ENCODE measurements at regions not wholly inside any gene's neighbourhood (a gene's known extent, or its start where the extent isn't known, plus 50 kb on each side); places are given as distances from the start of the nearest gene placed in this dataset.

DNA sequence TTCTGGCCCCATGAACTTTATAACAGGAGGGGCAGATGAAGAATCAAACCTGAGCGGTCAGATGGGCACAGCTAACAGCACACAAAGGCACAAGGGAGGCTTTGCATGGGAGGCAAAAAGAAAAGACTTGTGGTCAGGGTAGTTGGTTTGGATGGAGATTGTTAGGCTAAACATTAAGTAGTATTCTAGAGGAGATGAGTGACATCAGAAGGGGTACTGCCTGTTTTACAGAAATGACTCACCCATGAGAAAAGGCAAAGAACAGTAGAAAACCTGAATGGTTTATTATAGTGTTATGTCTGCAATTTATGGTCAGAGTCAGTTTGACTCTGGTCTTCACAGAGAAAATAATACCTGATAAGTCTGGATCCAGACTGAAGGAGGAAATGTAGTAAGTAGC is 129.8 kb upstream of the KIRREL3 start:
- ChIA-PET POLR2A (ENCODE audit: unreplicated experiment) (no interaction called here), CTCF (no interaction called here)
- Histone ChIP-seq H4K5ac (ENCODE audit: low read depth, low read length) (no peak overlapping the region), H2AK5ac (ENCODE audit: low read depth, low read length) (no peak overlapping the region), H2BK120ac (ENCODE audit: low read depth, low read length) (no peak overlapping the region), H4K20me1 (ENCODE audit: insufficient read depth, low read length) (no peaks in the 10 kb centered on the region), H4K91ac (ENCODE audit: insufficient read depth, low read depth, low read length) (no peak overlapping the region), H3K14ac (replicated peaks; ENCODE audit: low read depth, low read length) (no peak overlapping the region), H4K8ac (ENCODE audit: low read depth in 2 of 2, low read length in 2 of 2) (no peak overlapping the region), H3K4ac (ENCODE audit: low read depth, low read length) (no peak overlapping the region), H3K27me3 (ENCODE audit: control insufficient read depth, insufficient read depth, low read length) (peaks cover 9% of the 10 kb centered on the region), H2AK9ac (replicated peaks; ENCODE audit: low read depth, low read length, poor library complexity) (no peak overlapping the region), H3K18ac (ENCODE audit: low read depth, low read length) (no peak overlapping the region), H3K4me3 (ENCODE audit: insufficient read depth, low read depth, low read length) (no peak overlapping the region), H3K27ac (ENCODE audit: insufficient read depth, low read length) (no peak overlapping the region), H3K23ac (ENCODE audit: low read depth, low read length) (no peak overlapping the region), H2BK5ac (ENCODE audit: low read depth, low read length, poor library complexity, severe bottlenecking) (no peak overlapping the region), H3K9me1 (ENCODE audit: insufficient read depth, low read length) (no peaks in the 10 kb centered on the region), H3K79me1 (ENCODE audit: low read depth in 1 of 2, low read length in 2 of 2) (no peaks in the 10 kb centered on the region), H3K9ac (ENCODE audit: low read depth, low read length) (no peak overlapping the region), H2BK20ac (ENCODE audit: low read depth, low read length) (no peak overlapping the region), H3K4me2 (ENCODE audit: low read depth, low read length) (no peak overlapping the region), H3K4me1 (ENCODE audit: control insufficient read depth, insufficient read depth, low read length) (no peaks in the 10 kb centered on the region), H2AFZ (replicated peaks; ENCODE audit: low read length, poor library complexity) (no peak overlapping the region), H2BK15ac (ENCODE audit: low read depth, low read length) (no peak overlapping the region), H3K9me3 (ENCODE audit: control insufficient read depth, insufficient read depth, low read length) (no peaks in the 10 kb centered on the region), H3K56ac (ENCODE audit: extremely low read depth, insufficient read depth, low read length) (no peak overlapping the region), H3K36me3 (ENCODE audit: control insufficient read depth, insufficient read depth, low read length) (no peaks in the 10 kb centered on the region)
- 44% methylated on average over 1 of the region's 1 CpG; no CpG with 5 or more reads in 1 of the 2 experiments for WGBS, 2 experiments (ENCODE audit: extremely low coverage in 2 of 2, insufficient read length in 1 of 2)
- dilution Hi-C loops (cut with HindIII; ENCODE audit: low sequenced_read_pairs, unreplicated experiment) (no loop called here), intact Hi-C loops (cut with micrococcal nuclease) (no loop called here), in situ Hi-C loops (cut with MboI; ENCODE audit: low sequenced_read_pairs) (no loop called here)
- ATAC-seq (ENCODE audit: low read depth) = no peak
- BruUV-seq (replicated peaks) = no TSS peak
- TF ChIP-seq MAZ (IDR thresholded peaks at IDR 0.05; ENCODE audit: borderline replicate concordance, low read depth, low read length) (no peak), CEBPB (IDR thresholded peaks at IDR 0.05; ENCODE audit: low read depth, low read length) (no peak), FOS (IDR thresholded peaks at IDR 0.05; ENCODE audit: low read depth, low read length) (no peak), BHLHE40 (IDR thresholded peaks at IDR 0.05; ENCODE audit: low read depth, low read length) (no peak), RAD21 (IDR thresholded peaks at IDR 0.05; ENCODE audit: low read length) (no peak)
- DNase-seq = no peak
